GM23248 (cell line): ENCODE measurements at regions not wholly inside any gene's neighbourhood (a gene's known extent, or its start where the extent isn't known, plus 50 kb on each side); places are given as distances from the start of the nearest gene placed in this dataset.

Experiments used
- EZH2 ChIP-seq: fragments of 200-600 bp; sonication (generic); IDR thresholded peaks from 2 replicates; pipeline ENCODE4 v1.6.1; 2018; ENCODE audit warnings: antibody characterized with exemption, mild to moderate bottlenecking; ENCODE audit not compliant: insufficient read depth, poor library complexity, severe bottlenecking
- EZH2phosphoT487 ChIP-seq: fragments of 200-600 bp; sonication (generic); IDR thresholded peaks from 2 replicates; pipeline ENCODE4 v1.6.1; 2018; ENCODE audit warnings: antibody characterized with exemption, moderate library complexity, mild to moderate bottlenecking, low read depth; ENCODE audit not compliant: insufficient read depth

GRCh38 chr2:6694555-6694954, 171.2 kb downstream of the CMPK2 start:
- TF ChIP-seq EZH2phosphoT487 (no peak), EZH2 (no peak)
